ENCODE measurements at regions not wholly inside any gene's neighbourhood (a gene's known extent, or its start where the extent isn't known, plus 50 kb on each side); places are given as distances from the start of the nearest gene placed in this dataset.

- TF ChIP-seq, protein P1, sequence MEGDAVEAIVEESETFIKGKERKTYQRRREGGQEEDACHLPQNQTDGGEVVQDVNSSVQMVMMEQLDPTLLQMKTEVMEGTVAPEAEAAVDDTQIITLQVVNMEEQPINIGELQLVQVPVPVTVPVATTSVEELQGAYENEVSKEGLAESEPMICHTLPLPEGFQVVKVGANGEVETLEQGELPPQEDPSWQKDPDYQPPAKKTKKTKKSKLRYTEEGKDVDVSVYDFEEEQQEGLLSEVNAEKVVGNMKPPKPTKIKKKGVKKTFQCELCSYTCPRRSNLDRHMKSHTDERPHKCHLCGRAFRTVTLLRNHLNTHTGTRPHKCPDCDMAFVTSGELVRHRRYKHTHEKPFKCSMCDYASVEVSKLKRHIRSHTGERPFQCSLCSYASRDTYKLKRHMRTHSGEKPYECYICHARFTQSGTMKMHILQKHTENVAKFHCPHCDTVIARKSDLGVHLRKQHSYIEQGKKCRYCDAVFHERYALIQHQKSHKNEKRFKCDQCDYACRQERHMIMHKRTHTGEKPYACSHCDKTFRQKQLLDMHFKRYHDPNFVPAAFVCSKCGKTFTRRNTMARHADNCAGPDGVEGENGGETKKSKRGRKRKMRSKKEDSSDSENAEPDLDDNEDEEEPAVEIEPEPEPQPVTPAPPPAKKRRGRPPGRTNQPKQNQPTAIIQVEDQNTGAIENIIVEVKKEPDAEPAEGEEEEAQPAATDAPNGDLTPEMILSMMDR (IDR thresholded peaks at IDR 0.05), result no peak
- TF ChIP-seq EZH2 (IDR thresholded peaks at IDR 0.05; ENCODE audit: borderline replicate concordance, insufficient read depth, low read depth, low read length, poor library complexity, severe bottlenecking), result no peak
These were observed 239.3 kb downstream of the HAUS1 start for GRCh38 chr18:46343456-46343855.

Data from B cell (primary cell).